Activated CD4-positive, alpha-beta T cell treated with anti-CD3 and anti-CD28 coated beads for 36 hours (primary cell): ENCODE measurements at regions not wholly inside any gene's neighbourhood (a gene's known extent, or its start where the extent isn't known, plus 50 kb on each side); places are given as distances from the start of the nearest gene placed in this dataset.

Experiments
- ATAC-seq: fragments of 200-7000 bp; cut with Tn5 transposase; one replicate; pipeline ENCODE4 v1.10.0; 2021; ENCODE audit warnings: mild to moderate bottlenecking, moderate library complexity
- CTCF ChIA-PET: fragments of 350-600 bp; sonication (Branson Sonifier 250); formaldehyde crosslinking; loops from one replicate; lab custom pipeline; 2021; ENCODE audit warnings: antibody characterized with exemption; lab: Charles Lee
- POLR2A ChIA-PET: fragments of 350-600 bp; sonication (Branson Sonifier 250); formaldehyde crosslinking; loops from one replicate; lab custom pipeline; 2021; ENCODE audit warnings: antibody characterized with exemption, inconsistent platforms; lab: Charles Lee
- DNase-seq: peaks from one replicate; pipeline ENCODE4 v3.0.0-alpha.2; 2020
- H3K27ac Mint-ChIP-seq: one replicate; pipeline ENCODE4 v1.8.0; 2021; ENCODE audit warnings: mixed read lengths
- H3K27me3 Mint-ChIP-seq: one replicate; pipeline ENCODE4 v1.8.0; 2021; ENCODE audit warnings: mixed read lengths
- H3K36me3 Mint-ChIP-seq: one replicate; pipeline ENCODE4 v1.8.0; 2021; ENCODE audit warnings: low read depth, mixed read lengths
- H3K4me1 Mint-ChIP-seq: one replicate; pipeline ENCODE4 v1.8.0; 2021; ENCODE audit warnings: mixed read lengths
- H3K4me3 Mint-ChIP-seq: one replicate; pipeline ENCODE4 v1.8.0; 2021; ENCODE audit warnings: mild to moderate bottlenecking, moderate library complexity, mixed read lengths
- H3K9me3 Mint-ChIP-seq: one replicate; pipeline ENCODE4 v1.8.0; 2021; ENCODE audit warnings: low read depth, mixed read lengths
- intact Hi-C, 2 experiments: fragments of 100-400 bp; cut with DNase I in 1 of 2; cut with micrococcal nuclease in 1 of 2; formaldehyde crosslinking; loops; one replicate each; pipeline versions ENCODE4 v1.14.2 to v1.15.1; 2022 to 2024; cut with DNase I, micrococcal nuclease

DNA sequence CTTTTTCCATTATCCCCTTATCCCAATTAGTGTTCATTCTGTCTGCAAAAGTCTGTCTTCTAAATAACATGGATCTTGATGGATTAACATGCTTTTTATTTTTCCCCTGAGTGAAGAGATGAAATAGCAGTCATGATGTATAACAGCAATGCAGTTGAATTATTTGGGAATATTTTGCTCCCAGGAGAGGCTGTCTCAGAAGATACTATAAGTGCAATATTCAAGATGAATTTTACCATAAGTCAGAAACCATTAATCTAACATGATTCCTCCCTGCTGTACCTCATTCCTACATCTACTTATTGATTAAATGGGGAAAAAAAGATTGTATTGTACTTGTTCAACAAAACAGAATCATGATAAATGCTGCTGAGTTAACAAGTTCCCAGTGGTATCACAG is 233.2 kb upstream of the KCNIP4 start:
- POLR2A ChIA-PET: no interaction called here
- Mint-ChIP-seq H3K27ac (no peak overlapping the region), H3K27me3 (no peaks in the 10 kb centered on the region), H3K9me3 (peaks cover 3% of the 10 kb centered on the region), H3K36me3 (no peaks in the 10 kb centered on the region), H3K4me3 (no peak overlapping the region), H3K4me1 (no peaks in the 10 kb centered on the region)
- ATAC-seq (no peak), DNase-seq (no peak)
- intact Hi-C loops: no loop called here
- CTCF ChIA-PET: no interaction called here

DNA sequence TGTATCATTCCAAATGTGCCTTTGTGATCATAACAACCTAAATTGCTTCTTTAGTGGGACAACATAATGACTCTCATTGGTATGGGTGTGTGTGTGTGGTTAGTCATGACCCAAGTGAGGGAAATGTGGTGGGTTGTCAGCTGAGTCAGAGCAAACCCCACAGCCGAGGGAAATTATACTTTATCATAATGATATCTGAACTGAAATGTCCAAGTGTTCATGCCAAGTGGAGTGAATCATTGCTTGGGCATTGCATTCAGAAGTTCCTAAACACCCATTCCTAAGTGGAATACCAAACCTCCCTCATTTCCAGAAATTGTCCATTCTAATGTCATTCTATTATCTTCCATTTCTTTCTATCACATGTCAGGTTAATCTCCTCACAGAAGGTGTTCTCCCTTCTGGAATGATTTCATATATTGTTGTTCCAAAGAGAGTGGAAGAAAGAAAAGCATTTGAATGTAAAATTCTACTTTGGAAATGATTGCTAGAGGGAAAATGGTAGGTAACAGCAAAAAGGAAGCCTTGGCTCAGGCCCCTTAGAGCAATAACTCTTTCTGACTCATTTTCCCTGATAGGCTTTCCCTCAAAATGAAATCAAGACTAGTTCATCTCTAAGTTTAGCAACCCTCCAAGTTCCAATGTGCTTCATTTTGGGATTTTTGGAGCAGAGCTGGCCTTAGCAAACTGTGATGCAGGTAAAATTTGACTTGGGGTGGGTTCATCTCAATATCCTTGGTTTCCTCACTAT is 230.7 kb upstream of the KCNIP4 start:
- no peaks in the 10 kb centered on the region for H3K36me3 Mint-ChIP-seq
- peaks cover 3% of the 10 kb centered on the region for H3K9me3 Mint-ChIP-seq
- no peaks in the 10 kb centered on the region for H3K27me3 Mint-ChIP-seq
- no peaks in the 10 kb centered on the region for H3K4me1 Mint-ChIP-seq
- DNase-seq (no peak), ATAC-seq (no peak)
- H3K27ac Mint-ChIP-seq: no peak overlapping the region
- no peak overlapping the region for H3K4me3 Mint-ChIP-seq
- intact Hi-C loops: no loop called here
- ChIA-PET POLR2A (no interaction called here), CTCF (no interaction called here)

GRCh38 chr4:22174640-22175039 is 226.1 kb upstream of the KCNIP4 start:
- ChIA-PET CTCF (no interaction called here), POLR2A (no interaction called here)
- H3K4me3 Mint-ChIP-seq: no peak overlapping the region
- no peaks in the 10 kb centered on the region for H3K4me1 Mint-ChIP-seq
- intact Hi-C loops: no loop called here
- no peaks in the 10 kb centered on the region for H3K36me3 Mint-ChIP-seq
- H3K27ac Mint-ChIP-seq: no peak overlapping the region
- DNase-seq (no peak), ATAC-seq (no peak)
- peaks cover 3% of the 10 kb centered on the region for H3K9me3 Mint-ChIP-seq
- H3K27me3 Mint-ChIP-seq: no peaks in the 10 kb centered on the region

DNA sequence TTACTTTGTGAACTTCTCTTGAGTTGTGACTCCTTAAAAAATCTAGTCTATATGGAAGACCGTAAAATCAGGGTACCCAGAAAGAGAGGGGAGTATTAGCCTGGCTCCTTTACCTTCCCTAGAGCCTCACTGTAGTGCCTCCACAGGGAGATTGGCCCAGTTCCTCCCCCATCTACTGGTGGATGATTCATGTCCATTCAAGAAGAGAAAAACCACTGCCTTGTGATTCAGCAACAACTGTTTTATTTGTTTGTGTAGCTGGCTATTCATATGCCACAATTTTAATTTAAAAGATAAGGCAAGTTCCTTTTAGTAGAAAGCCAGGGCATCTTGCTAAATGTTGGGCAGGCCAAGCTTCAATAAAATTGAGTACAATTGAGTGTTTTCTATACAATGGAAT is 221.8 kb upstream of the KCNIP4 start:
- Mint-ChIP-seq H3K4me3 (no peak overlapping the region), H3K4me1 (no peaks in the 10 kb centered on the region), H3K27ac (no peak overlapping the region), H3K9me3 (no peaks in the 10 kb centered on the region), H3K27me3 (no peaks in the 10 kb centered on the region), H3K36me3 (no peaks in the 10 kb centered on the region)
- intact Hi-C loops: no loop called here
- CTCF ChIA-PET: interaction anchor here (0.8 kb wide), 1 partner anchor 28 kb away, joined by 3 read pairs; no protein-coding TSS in a partner anchor
- POLR2A ChIA-PET: no interaction called here
- no peak for ATAC-seq
- DNase-seq: no peak

DNA sequence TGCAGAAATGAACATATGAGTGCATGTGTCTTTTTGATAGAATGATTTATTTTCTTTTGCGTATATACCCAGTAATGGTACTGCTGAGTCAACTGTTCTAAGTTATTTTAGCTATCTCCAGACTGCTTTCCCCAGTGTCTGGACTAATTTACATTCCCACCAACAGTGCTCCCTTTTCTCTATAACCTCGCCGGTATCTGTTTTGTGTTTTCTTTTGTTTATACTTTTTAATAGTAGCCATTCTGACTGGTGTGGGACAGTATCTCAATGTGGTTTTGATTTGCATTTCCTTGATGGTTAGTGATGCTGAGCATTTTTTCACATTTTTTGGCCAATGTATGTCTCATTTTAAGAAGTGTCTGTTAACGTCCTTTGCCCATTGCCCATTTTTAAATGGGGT is 218.6 kb upstream of the KCNIP4 start:
- Mint-ChIP-seq H3K36me3 (no peaks in the 10 kb centered on the region), H3K4me3 (no peak overlapping the region), H3K4me1 (no peaks in the 10 kb centered on the region), H3K9me3 (no peaks in the 10 kb centered on the region), H3K27me3 (no peaks in the 10 kb centered on the region), H3K27ac (no peak overlapping the region)
- intact Hi-C loops: no loop called here
- no peak for ATAC-seq
- DNase-seq: no peak
- POLR2A ChIA-PET: no interaction called here
- CTCF ChIA-PET: no interaction called here

GRCh38 chr4:22162454-22162853 is 213.9 kb upstream of the KCNIP4 start:
- no peaks in the 10 kb centered on the region for H3K36me3 Mint-ChIP-seq
- DNase-seq: no peak
- H3K9me3 Mint-ChIP-seq: peaks cover 19% of the 10 kb centered on the region
- H3K4me1 Mint-ChIP-seq: no peaks in the 10 kb centered on the region
- ChIA-PET POLR2A (no interaction called here), CTCF (no interaction called here)
- no peak overlapping the region for H3K27ac Mint-ChIP-seq
- ATAC-seq: no peak
- H3K4me3 Mint-ChIP-seq: no peak overlapping the region
- no peaks in the 10 kb centered on the region for H3K27me3 Mint-ChIP-seq
- intact Hi-C loops: no loop called here

GRCh38 chr4:22130741-22131140 is 182.2 kb upstream of the KCNIP4 start:
- Mint-ChIP-seq H3K36me3 (no peaks in the 10 kb centered on the region), H3K9me3 (peaks cover 14% of the 10 kb centered on the region), H3K27me3 (no peaks in the 10 kb centered on the region), H3K4me1 (no peaks in the 10 kb centered on the region), H3K27ac (no peak overlapping the region), H3K4me3 (no peak overlapping the region)
- CTCF ChIA-PET: interaction anchor here (0.6 to 1.1 kb wide), 2 partner anchors 30 to 341 kb away, joined by 3 to 4 read pairs; no protein-coding TSS in a partner anchor
- POLR2A ChIA-PET: no interaction called here
- ATAC-seq: no peak
- DNase-seq: no peak
- intact Hi-C loops: no loop called here

DNA sequence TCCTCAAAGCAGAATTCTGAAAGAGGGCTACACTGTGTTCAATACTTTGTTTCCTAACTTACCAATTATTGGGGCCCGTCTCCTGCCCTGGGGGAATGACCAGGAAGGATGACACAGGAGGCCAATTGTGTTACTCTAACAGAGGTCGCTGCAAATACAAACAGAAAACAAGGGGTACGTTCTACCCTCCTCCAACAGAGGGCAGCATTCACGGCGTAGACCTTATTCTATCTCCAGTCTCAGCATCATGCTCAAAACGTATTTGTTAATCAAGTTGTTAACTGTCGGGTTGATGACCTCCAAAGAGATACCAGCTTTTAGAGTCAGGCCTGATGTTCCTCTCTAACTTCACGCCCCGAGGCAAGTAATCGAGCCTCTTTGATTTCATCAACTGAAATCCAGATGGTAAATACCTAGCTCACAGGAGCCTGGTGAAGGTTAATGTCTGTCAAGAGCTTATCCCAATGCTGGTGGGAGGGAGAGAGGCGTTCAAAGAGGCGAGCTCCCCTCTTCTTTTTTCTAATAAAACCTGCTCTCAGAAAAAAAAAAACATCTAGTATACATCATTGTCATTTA is 181.0 kb upstream of the KCNIP4 start:
- no peak overlapping the region for H3K4me3 Mint-ChIP-seq
- H3K4me1 Mint-ChIP-seq: no peaks in the 10 kb centered on the region
- DNase-seq: peak; percentile 32
- H3K9me3 Mint-ChIP-seq: peaks cover 13% of the 10 kb centered on the region
- CTCF ChIA-PET: interaction anchor here (0.7 to 1.1 kb wide), 4 partner anchors 228 to 340 kb away, joined by 3 to 4 read pairs (median 4); no protein-coding TSS in a partner anchor
- no peaks in the 10 kb centered on the region for H3K27me3 Mint-ChIP-seq
- ATAC-seq: no peak
- no peaks in the 10 kb centered on the region for H3K36me3 Mint-ChIP-seq
- intact Hi-C loops: loop anchor here in 1 of 2 experiments (1.0 kb wide), 2 partner anchors 260 to 339 kb away; no protein-coding TSS in a partner anchor
- POLR2A ChIA-PET: no interaction called here
- H3K27ac Mint-ChIP-seq: no peak overlapping the region

- POLR2A ChIA-PET: no interaction called here
- Mint-ChIP-seq H3K9me3 (peaks cover 19% of the 10 kb centered on the region), H3K27me3 (no peaks in the 10 kb centered on the region), H3K4me1 (no peaks in the 10 kb centered on the region), H3K36me3 (no peaks in the 10 kb centered on the region), H3K27ac (no peak overlapping the region), H3K4me3 (no peak overlapping the region)
- DNase-seq: no peak
- ATAC-seq: no peak
- intact Hi-C loops: no loop called here
- CTCF ChIA-PET: no interaction called here
These were observed 173.5 kb upstream of the KCNIP4 start for GRCh38 chr4:22122062-22122461.

DNA sequence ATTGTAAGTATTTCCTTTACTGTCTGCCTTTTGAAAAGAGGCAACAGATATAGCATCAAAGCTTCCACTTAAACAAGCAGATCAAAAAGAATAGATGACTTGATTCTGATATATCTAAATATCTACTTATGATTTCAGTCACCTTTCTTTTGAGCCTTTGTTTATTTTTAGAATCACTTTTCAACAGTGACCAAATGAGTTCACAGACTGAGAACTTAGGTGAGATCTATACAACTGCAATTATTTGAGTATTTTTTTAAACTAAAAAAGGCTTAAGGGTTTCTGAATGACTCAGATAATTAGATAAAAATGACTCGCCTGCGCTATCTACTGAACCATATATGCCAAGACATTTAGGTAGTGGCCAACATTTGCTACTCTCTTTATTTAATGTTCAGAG is 166.7 kb upstream of the KCNIP4 start:
- ChIA-PET CTCF (no interaction called here), POLR2A (no interaction called here)
- DNase-seq: no peak
- intact Hi-C loops: no loop called here
- Mint-ChIP-seq H3K4me3 (no peak overlapping the region), H3K4me1 (no peaks in the 10 kb centered on the region), H3K27me3 (no peaks in the 10 kb centered on the region), H3K9me3 (peaks cover 6% of the 10 kb centered on the region), H3K36me3 (no peaks in the 10 kb centered on the region), H3K27ac (no peak overlapping the region)
- no peak for ATAC-seq

GRCh38 chr4:22103768-22104167 is 155.2 kb upstream of the KCNIP4 start:
- ATAC-seq: no peak
- DNase-seq: no peak
- H3K36me3 Mint-ChIP-seq: no peaks in the 10 kb centered on the region
- H3K4me3 Mint-ChIP-seq: no peak overlapping the region
- peaks cover 2% of the 10 kb centered on the region for H3K9me3 Mint-ChIP-seq
- H3K27me3 Mint-ChIP-seq: no peaks in the 10 kb centered on the region
- CTCF ChIA-PET: no interaction called here
- intact Hi-C loops: no loop called here
- POLR2A ChIA-PET: no interaction called here
- H3K4me1 Mint-ChIP-seq: no peaks in the 10 kb centered on the region
- H3K27ac Mint-ChIP-seq: no peak overlapping the region

- H3K9me3 Mint-ChIP-seq: peaks cover 3% of the 10 kb centered on the region
These were observed 151.3 kb upstream of the KCNIP4 start for GRCh38 chr4:22099896-22100295.

More at GRCh38 chr4:22099896-22100295, 151.3 kb upstream of the KCNIP4 start:
- DNase-seq (no peak), ATAC-seq (peak; percentile 63)
- H3K4me3 Mint-ChIP-seq: no peak overlapping the region
- H3K27me3 Mint-ChIP-seq: no peaks in the 10 kb centered on the region
- intact Hi-C loops: no loop called here
- no peaks in the 10 kb centered on the region for H3K36me3 Mint-ChIP-seq
- H3K4me1 Mint-ChIP-seq: no peaks in the 10 kb centered on the region
- ChIA-PET POLR2A (no interaction called here), CTCF (no interaction called here)
- H3K27ac Mint-ChIP-seq: no peak overlapping the region
